Smooth muscle cell (in vitro differentiated cells): ENCODE measurements at regions not wholly inside any gene's neighbourhood (a gene's known extent, or its start where the extent isn't known, plus 50 kb on each side); places are given as distances from the start of the nearest gene placed in this dataset.

Experiments
- DNase-seq: peaks from one replicate; lab custom pipeline; 2025; ENCODE audit not compliant: unreplicated experiment; lab: John Stamatoyannopoulos, UW
- H2AFZ ChIP-seq: fragments of 200-600 bp; sonication (generic); 2 replicates; pipeline ENCODE4 v1.6.0; 2016; ENCODE audit warnings: antibody characterized with exemption, low read depth, mild to moderate bottlenecking
- H3F3A ChIP-seq: fragments of 200-600 bp; sonication (generic); 2 replicates; pipeline ENCODE4 v1.6.0; 2017; ENCODE audit warnings: antibody characterized with exemption, low read depth
- H3K27ac ChIP-seq: fragments of 200-600 bp; sonication (generic); 2 replicates; pipeline ENCODE4 v1.5.1; 2016; ENCODE audit warnings: low read depth, mild to moderate bottlenecking
- H3K27me3 ChIP-seq: fragments of 200-600 bp; sonication (generic); 2 replicates; pipeline ENCODE4 v1.6.1; 2016; ENCODE audit warnings: low read depth, mild to moderate bottlenecking
- H3K36me3 ChIP-seq: fragments of 200-600 bp; sonication (generic); 2 replicates; pipeline ENCODE4 v1.5.1; 2016; ENCODE audit warnings: low read depth
- H3K4me1 ChIP-seq: fragments of 200-600 bp; sonication (generic); 2 replicates; pipeline ENCODE4 v1.5.1; 2016; ENCODE audit warnings: low read depth
- H3K4me2 ChIP-seq: fragments of 200-600 bp; sonication (generic); 2 replicates; pipeline ENCODE4 v1.6.0; 2016; ENCODE audit warnings: mild to moderate bottlenecking
- H3K4me3 ChIP-seq: fragments of 200-600 bp; sonication (generic); 2 replicates; pipeline ENCODE4 v1.5.1; 2016; ENCODE audit warnings: mild to moderate bottlenecking
- H3K79me2 ChIP-seq: fragments of 200-600 bp; sonication (generic); 2 replicates; pipeline ENCODE4 v1.6.0; 2016; ENCODE audit warnings: low read depth, mild to moderate bottlenecking
- H3K9ac ChIP-seq: fragments of 200-600 bp; sonication (generic); 2 replicates; pipeline ENCODE4 v1.6.0; 2016; ENCODE audit warnings: low read depth
- H3K9me3 ChIP-seq: fragments of 200-600 bp; sonication (generic); replicated peaks from 2 replicates; pipeline ENCODE4 v1.5.1; 2016; ENCODE audit warnings: low read depth
- H4K20me1 ChIP-seq: fragments of 200-600 bp; sonication (generic); 2 replicates; pipeline ENCODE4 v1.6.0; 2016; ENCODE audit warnings: low read depth
- WGBS: methylation state at CpG from one replicate; pipeline ENCODE4 v1.1.7; 2016; ENCODE audit warnings: low lambda C conversion rate; 5-methylcytosine and 5-hydroxymethylcytosine counted together
- TF ChIP-seq, protein P1 (sequence below): fragments of 200-600 bp; sonication (generic); IDR thresholded peaks from 2 replicates; pipeline ENCODE4 v1.5.1; 2017; ENCODE audit warnings: borderline replicate concordance, mild to moderate bottlenecking, antibody characterized with exemption; ENCODE audit not compliant: insufficient read depth, poor library complexity, severe bottlenecking

DNA sequence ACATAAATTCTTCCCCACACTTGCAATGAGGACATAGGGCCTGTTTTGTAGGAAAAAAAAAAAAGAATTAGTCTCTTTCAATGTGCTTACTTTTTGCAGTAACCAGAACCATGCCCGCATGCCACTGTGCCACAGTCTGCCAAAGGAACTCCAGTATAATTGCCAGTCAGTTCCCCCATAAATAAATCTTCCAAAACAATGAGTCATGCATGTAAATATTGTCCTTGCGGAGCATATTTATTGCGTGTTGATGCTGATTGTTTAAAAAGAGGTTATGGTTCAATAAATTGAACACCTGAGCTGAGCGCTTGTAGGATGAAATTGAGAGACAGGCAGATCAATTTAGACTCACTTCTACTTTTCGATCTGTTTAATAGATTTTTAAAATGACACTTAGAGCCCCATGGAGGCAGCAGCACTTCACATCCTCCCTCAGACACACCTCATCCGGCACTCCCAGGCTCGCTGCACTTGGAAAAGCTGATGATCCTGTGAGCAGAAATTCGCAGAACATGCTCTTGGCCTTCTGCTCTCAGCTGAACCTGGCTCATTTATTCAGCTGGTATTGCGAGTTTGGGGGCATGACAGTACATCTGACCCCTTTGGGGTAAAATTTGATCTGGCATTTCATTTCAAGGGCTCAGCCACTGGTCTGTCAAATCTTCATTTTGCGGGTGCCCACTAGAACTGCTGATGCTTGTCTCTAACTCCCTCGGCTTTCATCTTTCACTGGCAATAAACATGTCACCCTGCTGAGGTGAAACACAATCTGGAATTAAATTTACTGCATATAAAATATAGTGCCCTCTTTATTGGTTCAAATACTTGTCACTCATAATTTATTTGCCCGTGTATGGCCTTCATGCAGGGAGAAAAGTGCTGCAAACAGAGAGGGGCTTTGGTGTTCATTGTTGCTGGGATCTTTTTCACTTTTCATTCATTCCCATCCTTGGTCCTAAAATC, 371.1 kb upstream of the POU3F2 start:
- Histone ChIP-seq H3K27ac (no peak overlapping the region), H3K9ac (no peak overlapping the region), H4K20me1 (no peaks in the 10 kb centered on the region), H3K79me2 (no peaks in the 10 kb centered on the region), H3K4me2 (no peak overlapping the region), H3K27me3 (no peaks in the 10 kb centered on the region), H3K9me3 (no peaks in the 10 kb centered on the region), H3K4me1 (no peaks in the 10 kb centered on the region), H2AFZ (no peak overlapping the region), H3K36me3 (no peaks in the 10 kb centered on the region), H3F3A (no peaks in the 10 kb centered on the region), H3K4me3 (no peak overlapping the region)
- WGBS = 92% methylated on average over 12 of the region's 12 CpGs
- TF ChIP-seq, protein P1, sequence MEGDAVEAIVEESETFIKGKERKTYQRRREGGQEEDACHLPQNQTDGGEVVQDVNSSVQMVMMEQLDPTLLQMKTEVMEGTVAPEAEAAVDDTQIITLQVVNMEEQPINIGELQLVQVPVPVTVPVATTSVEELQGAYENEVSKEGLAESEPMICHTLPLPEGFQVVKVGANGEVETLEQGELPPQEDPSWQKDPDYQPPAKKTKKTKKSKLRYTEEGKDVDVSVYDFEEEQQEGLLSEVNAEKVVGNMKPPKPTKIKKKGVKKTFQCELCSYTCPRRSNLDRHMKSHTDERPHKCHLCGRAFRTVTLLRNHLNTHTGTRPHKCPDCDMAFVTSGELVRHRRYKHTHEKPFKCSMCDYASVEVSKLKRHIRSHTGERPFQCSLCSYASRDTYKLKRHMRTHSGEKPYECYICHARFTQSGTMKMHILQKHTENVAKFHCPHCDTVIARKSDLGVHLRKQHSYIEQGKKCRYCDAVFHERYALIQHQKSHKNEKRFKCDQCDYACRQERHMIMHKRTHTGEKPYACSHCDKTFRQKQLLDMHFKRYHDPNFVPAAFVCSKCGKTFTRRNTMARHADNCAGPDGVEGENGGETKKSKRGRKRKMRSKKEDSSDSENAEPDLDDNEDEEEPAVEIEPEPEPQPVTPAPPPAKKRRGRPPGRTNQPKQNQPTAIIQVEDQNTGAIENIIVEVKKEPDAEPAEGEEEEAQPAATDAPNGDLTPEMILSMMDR = no peak
- DNase-seq = no peak

DNA sequence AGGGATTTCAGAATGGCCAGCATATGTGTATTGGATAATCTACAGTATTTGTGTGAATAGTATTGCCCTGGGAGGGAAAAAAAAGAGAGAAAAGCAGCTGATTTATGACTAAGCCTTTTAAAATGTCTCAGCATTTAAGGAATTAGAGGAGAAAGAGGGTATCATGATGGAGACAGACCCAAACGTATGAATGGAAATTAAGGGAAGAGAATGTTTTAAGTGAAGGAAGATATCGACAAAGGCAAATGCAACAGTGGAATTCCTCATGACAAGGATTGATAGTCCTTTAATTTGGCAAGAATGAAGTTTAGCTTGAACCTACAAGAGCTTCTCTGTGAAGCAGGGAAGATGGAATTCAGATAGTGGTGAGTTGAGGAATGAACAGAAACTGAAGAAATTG, 367.3 kb upstream of the POU3F2 start:
- H3K79me2 ChIP-seq = no peaks in the 10 kb centered on the region
- H3K9ac ChIP-seq = no peak overlapping the region
- H3K9me3 ChIP-seq = no peaks in the 10 kb centered on the region
- DNase-seq = no peak
- H3F3A ChIP-seq = no peaks in the 10 kb centered on the region
- WGBS = 32% methylated on average over 2 of the region's 2 CpGs
- H3K27ac ChIP-seq = no peak overlapping the region
- no peaks in the 10 kb centered on the region for H3K4me1 ChIP-seq
- TF ChIP-seq, protein P1 = no peak
- no peak overlapping the region for H3K4me2 ChIP-seq
- H3K4me3 ChIP-seq = no peak overlapping the region
- no peaks in the 10 kb centered on the region for H3K27me3 ChIP-seq
- H3K36me3 ChIP-seq = no peaks in the 10 kb centered on the region
- H4K20me1 ChIP-seq = no peaks in the 10 kb centered on the region
- no peak overlapping the region for H2AFZ ChIP-seq

DNA sequence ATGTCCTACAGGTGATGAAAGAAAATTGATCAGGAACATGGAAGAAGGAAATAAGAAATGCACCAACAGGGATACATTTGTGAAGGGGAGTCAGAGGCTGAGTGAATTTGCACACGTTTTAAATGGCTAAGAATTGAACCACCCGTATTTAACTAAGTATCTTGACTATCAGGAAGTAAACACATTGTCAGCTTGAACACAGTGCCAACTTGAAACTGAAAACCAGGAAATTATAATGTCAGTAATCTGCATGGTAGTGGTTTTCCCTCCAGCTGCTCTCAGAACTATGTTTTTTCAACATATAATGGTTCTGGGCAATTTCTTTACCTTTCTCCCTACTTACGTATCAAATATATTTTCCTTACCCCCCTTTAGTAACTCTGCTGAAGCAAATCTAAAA, 366.5 kb upstream of the POU3F2 start:
- WGBS = 69% methylated on average over 3 of the region's 3 CpGs
- no peaks in the 10 kb centered on the region for H3K79me2 ChIP-seq
- no peaks in the 10 kb centered on the region for H3K9me3 ChIP-seq
- no peak overlapping the region for H3K4me2 ChIP-seq
- H3K9ac ChIP-seq = no peak overlapping the region
- no peak overlapping the region for H3K27ac ChIP-seq
- H2AFZ ChIP-seq = no peak overlapping the region
- H3K36me3 ChIP-seq = no peaks in the 10 kb centered on the region
- no peaks in the 10 kb centered on the region for H4K20me1 ChIP-seq
- no peaks in the 10 kb centered on the region for H3K27me3 ChIP-seq
- no peaks in the 10 kb centered on the region for H3K4me1 ChIP-seq
- no peaks in the 10 kb centered on the region for H3F3A ChIP-seq
- DNase-seq = no peak
- H3K4me3 ChIP-seq = no peak overlapping the region
- TF ChIP-seq, protein P1 = no peak

DNA sequence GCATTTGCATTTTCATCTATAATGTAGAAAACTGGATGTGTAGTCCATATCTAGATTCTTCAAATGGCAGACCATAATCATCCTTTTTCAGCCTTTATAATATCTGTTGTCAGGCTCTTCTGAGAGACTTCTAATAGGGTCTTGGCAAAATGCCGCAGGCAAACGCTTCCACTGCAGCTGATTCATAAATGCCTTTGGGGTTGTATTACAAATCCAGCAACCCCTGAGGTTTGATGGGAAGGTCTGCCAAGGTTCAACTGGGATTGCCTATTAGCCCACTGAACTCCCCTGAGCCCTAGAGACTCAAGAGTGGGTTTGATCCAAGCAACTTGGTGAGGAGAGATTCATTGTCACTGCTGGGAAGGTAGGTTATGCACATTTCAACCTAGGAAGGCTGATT, 365.2 kb upstream of the POU3F2 start:
- no peaks in the 10 kb centered on the region for H3K36me3 ChIP-seq
- DNase-seq = no peak
- H3K79me2 ChIP-seq = no peaks in the 10 kb centered on the region
- no peak overlapping the region for H2AFZ ChIP-seq
- TF ChIP-seq, protein P1 = no peak
- H3K4me3 ChIP-seq = no peak overlapping the region
- H4K20me1 ChIP-seq = no peaks in the 10 kb centered on the region
- no peaks in the 10 kb centered on the region for H3K27me3 ChIP-seq
- H3K27ac ChIP-seq = no peak overlapping the region
- H3K9ac ChIP-seq = no peak overlapping the region
- 83% methylated on average over 2 of the region's 2 CpGs for WGBS
- H3K4me2 ChIP-seq = no peak overlapping the region
- no peaks in the 10 kb centered on the region for H3K4me1 ChIP-seq
- no peaks in the 10 kb centered on the region for H3K9me3 ChIP-seq
- no peaks in the 10 kb centered on the region for H3F3A ChIP-seq
